ENCODE measurements at regions not wholly inside any gene's neighbourhood (a gene's known extent, or its start where the extent isn't known, plus 50 kb on each side); places are given as distances from the start of the nearest gene placed in this dataset.

- intact Hi-C loops (cut with DNase I, micrococcal nuclease), result no loop called here
- ATAC-seq, result no peak
- no peaks in the 10 kb centered on the region for H3K9me3 ChIP-seq
- no peak for TF ChIP-seq CTCF (IDR thresholded peaks at IDR 0.05)
- no peaks in the 10 kb centered on the region for H3K4me1 ChIP-seq (ENCODE audit: low read depth)
- no peak for DNase-seq
- H3K4me3 ChIP-seq, result no peak overlapping the region
- no peaks in the 10 kb centered on the region for H3K36me3 ChIP-seq (ENCODE audit: low read depth)
Measured at GRCh38 chr7:25407053-25407452, 178.8 kb upstream of the NPVF start.

- intact Hi-C loops (cut with DNase I, micrococcal nuclease), result no loop called here
- Histone ChIP-seq H3K36me3 (ENCODE audit: low read depth) (no peaks in the 10 kb centered on the region), H3K4me3 (no peak overlapping the region), H3K9me3 (no peaks in the 10 kb centered on the region), H3K4me1 (ENCODE audit: low read depth) (no peaks in the 10 kb centered on the region)
- ATAC-seq (no peak), DNase-seq (no peak)
- no peak for TF ChIP-seq CTCF (IDR thresholded peaks at IDR 0.05)
Measured at GRCh38 chr7:25408012-25408687, 179.9 kb upstream of the NPVF start.

GRCh38 chr7:25408876-25409275 lies 180.6 kb upstream of the NPVF start:
- ATAC-seq, result no peak
- no peaks in the 10 kb centered on the region for H3K4me1 ChIP-seq (ENCODE audit: low read depth)
- no peaks in the 10 kb centered on the region for H3K36me3 ChIP-seq (ENCODE audit: low read depth)
- TF ChIP-seq CTCF (IDR thresholded peaks at IDR 0.05), result no peak
- DNase-seq, result no peak
- H3K4me3 ChIP-seq, result no peak overlapping the region
- intact Hi-C loops (cut with DNase I, micrococcal nuclease), result no loop called here
- no peaks in the 10 kb centered on the region for H3K9me3 ChIP-seq

GRCh38 chr7:25409897-25410636 lies 181.8 kb upstream of the NPVF start:
- ATAC-seq, result no peak

GRCh38 chr7:25420771-25421170 lies 192.5 kb upstream of the NPVF start:
- TF ChIP-seq CTCF (IDR thresholded peaks at IDR 0.05), result no peak
- Histone ChIP-seq H3K4me3 (no peak overlapping the region), H3K9me3 (no peaks in the 10 kb centered on the region), H3K4me1 (ENCODE audit: low read depth) (no peaks in the 10 kb centered on the region), H3K36me3 (ENCODE audit: low read depth) (no peaks in the 10 kb centered on the region)
- no peak for DNase-seq
- intact Hi-C loops (cut with DNase I, micrococcal nuclease), result no loop called here
- no peak for ATAC-seq

More at GRCh38 chr7:25409897-25410636, 181.8 kb upstream of the NPVF start:
- intact Hi-C loops (cut with DNase I, micrococcal nuclease), result no loop called here
- Histone ChIP-seq H3K4me1 (ENCODE audit: low read depth) (no peaks in the 10 kb centered on the region), H3K9me3 (no peaks in the 10 kb centered on the region), H3K36me3 (ENCODE audit: low read depth) (no peaks in the 10 kb centered on the region), H3K4me3 (no peak overlapping the region)
- TF ChIP-seq CTCF (IDR thresholded peaks at IDR 0.05), result no peak
- no peak for DNase-seq
